Kidney (tissue), 13 donors: ENCODE measurements at regions not wholly inside any gene's neighbourhood (a gene's known extent, or its start where the extent isn't known, plus 50 kb on each side); places are given as distances from the start of the nearest gene placed in this dataset.

Experiments used
- DNase-seq, 5 donors: peaks; one replicate each; pipeline ENCODE4 v3.0.0-alpha.2; 2013 to 2020
- FAIRE-seq: peaks from 2 replicates; lab custom pipeline; 2012; peaks lifted over from hg19 to GRCh38; lab: Jason Lieb, UNC
- H3K27ac ChIP-seq, 2 donors: one replicate each; pipeline ENCODE4 v1.7.0; 2013; ENCODE audit warnings: low read depth in 2 of 2, low read length in 2 of 2, inconsistent platforms in 1 of 2
- H3K27me3 ChIP-seq: one replicate; pipeline ENCODE4 v1.7.1; 2013; ENCODE audit warnings: low read length, inconsistent platforms; ENCODE audit not compliant: control insufficient read depth, insufficient read depth
- H3K36me3 ChIP-seq, 3 donors: one replicate each; pipeline versions ENCODE4 v1.7.0 to v1.7.1; 2013; ENCODE audit warnings: low read length in 3 of 3, control low read depth in 1 of 3, inconsistent platforms in 1 of 3; ENCODE audit not compliant: insufficient read depth in 3 of 3, control insufficient read depth in 2 of 3
- H3K4me1 ChIP-seq, 3 donors: one replicate each; pipeline versions ENCODE4 v1.7.0 to v1.7.1; 2013; ENCODE audit warnings: low read length in 3 of 3, inconsistent platforms in 1 of 3, low read depth in 1 of 3; ENCODE audit not compliant: control insufficient read depth in 2 of 3, insufficient read depth in 2 of 3
- H3K4me3 ChIP-seq, 3 donors: one replicate each; pipeline versions ENCODE4 v1.7.0 to v1.8.1; 2013; ENCODE audit warnings: low read length in 3 of 3, control low read depth in 1 of 3, inconsistent platforms in 1 of 3
- H3K9ac ChIP-seq, 3 donors: one replicate each; pipeline versions ENCODE4 v1.7.0 to v1.7.1; 2013; ENCODE audit warnings: low read length in 3 of 3, control low read depth in 1 of 3, inconsistent platforms in 1 of 3
- H3K9me3 ChIP-seq, 3 donors: one replicate each; pipeline versions ENCODE4 v1.7.0 to v1.7.1; 2013; ENCODE audit warnings: low read length in 3 of 3, control low read depth in 1 of 3, inconsistent platforms in 1 of 3; ENCODE audit not compliant: control insufficient read depth in 2 of 3, insufficient read depth in 1 of 3
- CTCF ChIP-seq: IDR thresholded peaks from 3 replicates; pipeline ENCODE4 v1.5.1; 2012; ENCODE audit warnings: mild to moderate bottlenecking, moderate library complexity, borderline replicate concordance; ENCODE audit not compliant: insufficient read depth; ENCODE audit errors: extremely low read depth
- intact Hi-C: fragments of 100-400 bp; cut with DNase I; formaldehyde crosslinking; loops from one replicate; pipeline ENCODE4 v1.11.1; 2022
- donor health status: control.
- donor health status: control.
- donor health status: control.
- donor health status: control.
- donor health status: control.
- donor health status: DM: yes; HTN: yes; CAD: no.
- donor health status: Normal renal cell carcinoma (clear cell type).

DNA sequence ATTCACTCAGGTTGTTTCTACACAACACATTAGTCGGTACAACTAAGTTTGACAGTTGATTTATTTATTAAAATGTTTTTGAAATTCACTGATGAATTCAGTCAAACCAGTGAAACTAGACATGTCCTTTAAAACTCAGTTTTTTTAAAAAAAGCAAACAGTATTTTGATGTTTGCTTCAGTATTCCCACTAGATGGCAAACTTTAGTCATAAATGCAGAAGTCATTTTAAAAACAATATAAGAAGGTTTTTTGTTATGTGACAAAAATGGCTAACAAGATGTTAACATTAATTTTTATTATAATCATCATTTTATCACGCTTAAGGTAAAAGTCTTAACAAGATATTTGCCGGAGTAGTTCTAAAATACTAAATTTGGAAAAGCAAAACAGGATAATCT, 1337.8 kb upstream of the DIAPH2 start:
- peak; percentile 93 for FAIRE-seq
- intact Hi-C loops: no loop called here

GRCh38 chrX:95350774-95351488, 1333.7 kb upstream of the DIAPH2 start:
- intact Hi-C loops: no loop called here
- H3K9me3 ChIP-seq: no peaks in the 10 kb centered on the region
- no peak overlapping the region for H3K9ac ChIP-seq
- no peak overlapping the region for H3K4me3 ChIP-seq
- DNase-seq (no peak), FAIRE-seq (no peak)
- no peak overlapping the region for H3K27ac ChIP-seq
- no peaks in the 10 kb centered on the region for H3K27me3 ChIP-seq
- no peaks in the 10 kb centered on the region for H3K4me1 ChIP-seq
- TF ChIP-seq CTCF: no peak
- no peaks in the 10 kb centered on the region for H3K36me3 ChIP-seq

More for the DNA sequence above, 1337.8 kb upstream of the DIAPH2 start:
- Histone ChIP-seq H3K9me3 (no peaks in the 10 kb centered on the region), H3K27ac (no peak overlapping the region), H3K36me3 (no peaks in the 10 kb centered on the region), H3K4me1 (no peaks in the 10 kb centered on the region), H3K4me3 (no peak overlapping the region), H3K9ac (no peak overlapping the region), H3K27me3 (no peaks in the 10 kb centered on the region)
- no peak for TF ChIP-seq CTCF
- DNase-seq: peak in 1 of 5 donors; percentile 6

DNA sequence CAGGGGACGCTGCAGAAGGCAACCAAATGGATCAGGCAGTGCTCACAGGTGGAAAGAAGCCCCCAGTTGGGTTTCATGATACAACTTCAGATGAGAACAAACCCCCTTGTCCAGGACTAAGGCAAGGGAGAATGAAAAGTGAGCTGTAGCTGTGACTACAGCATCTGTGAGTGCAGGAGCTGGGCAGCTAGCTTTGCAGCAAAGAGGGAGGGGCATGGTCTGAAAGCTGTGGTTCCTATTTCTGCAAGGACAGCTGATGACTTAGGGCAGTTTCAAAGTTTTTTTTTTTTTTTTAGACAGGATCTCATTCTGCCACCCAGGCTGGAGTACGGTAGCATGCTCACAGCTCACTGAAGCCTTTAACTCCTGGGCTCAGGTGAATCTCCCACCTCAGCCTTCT, 1317.4 kb upstream of the DIAPH2 start:
- no peak for FAIRE-seq

More for the DNA sequence above, 1317.4 kb upstream of the DIAPH2 start:
- Histone ChIP-seq H3K9me3 (no peaks in the 10 kb centered on the region), H3K4me1 (no peaks in the 10 kb centered on the region), H3K27ac (no peak overlapping the region), H3K4me3 (no peak overlapping the region), H3K36me3 (no peaks in the 10 kb centered on the region), H3K9ac (no peak overlapping the region), H3K27me3 (no peaks in the 10 kb centered on the region)
- no peak for DNase-seq
- intact Hi-C loops: no loop called here
- TF ChIP-seq CTCF: no peak
